Loucy (cell line): ENCODE measurements at regions not wholly inside any gene's neighbourhood (a gene's known extent, or its start where the extent isn't known, plus 50 kb on each side); places are given as distances from the start of the nearest gene placed in this dataset.
A peak's percentile ranks its signal among the peaks of the same experiment; 100 is the strongest.

Experiments
- H2AFZ ChIP-seq: fragments of 200-600 bp; sonication (generic); 2 replicates; pipeline ENCODE4 v1.6.0; 2016; ENCODE audit warnings: antibody characterized with exemption, mild to moderate bottlenecking, low read length, moderate library complexity
- H3F3A ChIP-seq: fragments of 200-600 bp; 2 replicates; pipeline ENCODE4 v1.6.0; 2016; ENCODE audit warnings: antibody characterized with exemption, low read depth, mild to moderate bottlenecking
- H3K27me3 ChIP-seq: fragments of 200-600 bp; sonication (generic); 2 replicates; pipeline ENCODE4 v1.6.1; 2014; ENCODE audit warnings: low read length, mild to moderate bottlenecking; ENCODE audit not compliant: insufficient read depth, poor library complexity, severe bottlenecking
- H3K36me3 ChIP-seq: fragments of 200-600 bp; sonication (generic); 2 replicates; pipeline ENCODE4 v1.6.1; 2016; ENCODE audit warnings: low read length; ENCODE audit not compliant: insufficient read depth
- H3K4me1 ChIP-seq: fragments of 200-600 bp; sonication (generic); 2 replicates; pipeline ENCODE4 v1.5.1; 2014; ENCODE audit warnings: low read length, mild to moderate bottlenecking; ENCODE audit not compliant: insufficient read depth, poor library complexity, severe bottlenecking
- H3K4me2 ChIP-seq: fragments of 200-600 bp; sonication (generic); 2 replicates; pipeline ENCODE4 v1.6.0; 2014; ENCODE audit warnings: antibody characterized with exemption, low read length, low read depth, mild to moderate bottlenecking; ENCODE audit not compliant: poor library complexity, severe bottlenecking
- H3K4me3 ChIP-seq: fragments of 200-600 bp; sonication (generic); 2 replicates; pipeline ENCODE4 v1.5.1; 2014; ENCODE audit warnings: low read length, mild to moderate bottlenecking, mixed read lengths; ENCODE audit not compliant: poor library complexity, severe bottlenecking
- H3K79me2 ChIP-seq: fragments of 200-600 bp; sonication (generic); 2 replicates; pipeline ENCODE4 v1.6.1; 2014; ENCODE audit warnings: low read length; ENCODE audit not compliant: insufficient read depth
- H3K9ac ChIP-seq: fragments of 200-600 bp; sonication (generic); 2 replicates; pipeline ENCODE4 v1.6.0; 2014; ENCODE audit warnings: mild to moderate bottlenecking, low read depth, low read length, moderate library complexity; ENCODE audit not compliant: poor library complexity, severe bottlenecking
- H3K9me2 ChIP-seq: fragments of 200-600 bp; sonication (generic); replicated peaks from 2 replicates; pipeline ENCODE4 v1.6.1; 2016; ENCODE audit warnings: low read depth, low read length, mixed read lengths
- H3K9me3 ChIP-seq: fragments of 200-600 bp; sonication (generic); 2 replicates; pipeline ENCODE4 v1.6.1; 2014; ENCODE audit warnings: mild to moderate bottlenecking, antibody characterized with exemption, low read length, low read depth; ENCODE audit not compliant: insufficient read depth
- H4K20me1 ChIP-seq: fragments of 200-600 bp; sonication (generic); 2 replicates; pipeline ENCODE4 v1.6.0; 2014; ENCODE audit warnings: antibody characterized with exemption, low read length, mild to moderate bottlenecking; ENCODE audit not compliant: insufficient read depth, poor library complexity, severe bottlenecking
- EZH2phosphoT487 ChIP-seq: fragments of 200-600 bp; IDR thresholded peaks from 2 replicates; pipeline ENCODE4 v1.6.1; 2018; ENCODE audit warnings: antibody characterized with exemption, mild to moderate bottlenecking, moderate library complexity, borderline replicate concordance
- TF ChIP-seq, protein P1 (sequence below): fragments of 200-600 bp; sonication (generic); conservative IDR thresholded peaks from 2 replicates; pipeline ENCODE4 v1.5.1; 2014; ENCODE audit warnings: mild to moderate bottlenecking, antibody characterized with exemption, low read length

DNA sequence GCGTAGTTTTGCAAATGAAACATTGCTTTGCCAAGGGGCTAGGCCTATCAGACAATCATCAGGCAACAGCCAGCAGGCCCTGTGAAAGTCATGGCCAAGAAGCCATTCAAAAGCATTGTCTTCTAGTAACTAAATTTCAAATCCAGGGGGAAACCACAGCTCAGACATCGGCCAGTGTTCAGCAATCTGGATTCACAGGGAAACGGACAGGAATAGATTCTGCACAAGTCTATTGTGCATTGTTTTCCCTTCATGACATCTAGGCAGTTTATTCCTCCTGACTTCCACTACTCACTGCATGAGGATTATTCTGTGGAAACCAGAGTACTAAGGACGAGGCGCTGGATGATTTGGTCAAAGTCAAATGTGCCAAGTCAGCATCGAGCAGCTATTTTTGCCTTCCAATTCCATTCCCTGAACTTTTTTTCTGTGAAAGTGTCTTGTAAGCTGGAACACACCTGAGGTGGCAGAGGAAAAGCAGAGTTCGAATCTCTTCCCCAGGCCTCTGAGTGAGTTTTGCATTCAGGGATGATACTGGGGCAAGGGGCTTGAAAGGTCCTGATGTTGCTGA is 75.4 kb downstream of the VCPKMT start:
- peak overlapping the region; percentile 4 for H3K9ac ChIP-seq
- H3K4me1 ChIP-seq = peaks cover 57% of the 10 kb centered on the region
- no peaks in the 10 kb centered on the region for H4K20me1 ChIP-seq
- H3K4me2 ChIP-seq = peak overlapping the region; percentile 75
- H3K4me3 ChIP-seq = peak overlapping the region; percentile 27
- 0 out of 2 replicates have a peak overlapping the region, but pooled peaks have one; percentile 15 for H2AFZ ChIP-seq
- H3K27me3 ChIP-seq = no peaks in the 10 kb centered on the region
- no peak for TF ChIP-seq EZH2phosphoT487
- TF ChIP-seq, protein P1, sequence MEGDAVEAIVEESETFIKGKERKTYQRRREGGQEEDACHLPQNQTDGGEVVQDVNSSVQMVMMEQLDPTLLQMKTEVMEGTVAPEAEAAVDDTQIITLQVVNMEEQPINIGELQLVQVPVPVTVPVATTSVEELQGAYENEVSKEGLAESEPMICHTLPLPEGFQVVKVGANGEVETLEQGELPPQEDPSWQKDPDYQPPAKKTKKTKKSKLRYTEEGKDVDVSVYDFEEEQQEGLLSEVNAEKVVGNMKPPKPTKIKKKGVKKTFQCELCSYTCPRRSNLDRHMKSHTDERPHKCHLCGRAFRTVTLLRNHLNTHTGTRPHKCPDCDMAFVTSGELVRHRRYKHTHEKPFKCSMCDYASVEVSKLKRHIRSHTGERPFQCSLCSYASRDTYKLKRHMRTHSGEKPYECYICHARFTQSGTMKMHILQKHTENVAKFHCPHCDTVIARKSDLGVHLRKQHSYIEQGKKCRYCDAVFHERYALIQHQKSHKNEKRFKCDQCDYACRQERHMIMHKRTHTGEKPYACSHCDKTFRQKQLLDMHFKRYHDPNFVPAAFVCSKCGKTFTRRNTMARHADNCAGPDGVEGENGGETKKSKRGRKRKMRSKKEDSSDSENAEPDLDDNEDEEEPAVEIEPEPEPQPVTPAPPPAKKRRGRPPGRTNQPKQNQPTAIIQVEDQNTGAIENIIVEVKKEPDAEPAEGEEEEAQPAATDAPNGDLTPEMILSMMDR = no peak
- H3K36me3 ChIP-seq = no peaks in the 10 kb centered on the region
- no peaks in the 10 kb centered on the region; the same call in 1 of the 2 replicates for H3F3A ChIP-seq
- H3K79me2 ChIP-seq = no peaks in the 10 kb centered on the region
- no peaks in the 10 kb centered on the region for H3K9me3 ChIP-seq
- no peaks in the 10 kb centered on the region for H3K9me2 ChIP-seq

DNA sequence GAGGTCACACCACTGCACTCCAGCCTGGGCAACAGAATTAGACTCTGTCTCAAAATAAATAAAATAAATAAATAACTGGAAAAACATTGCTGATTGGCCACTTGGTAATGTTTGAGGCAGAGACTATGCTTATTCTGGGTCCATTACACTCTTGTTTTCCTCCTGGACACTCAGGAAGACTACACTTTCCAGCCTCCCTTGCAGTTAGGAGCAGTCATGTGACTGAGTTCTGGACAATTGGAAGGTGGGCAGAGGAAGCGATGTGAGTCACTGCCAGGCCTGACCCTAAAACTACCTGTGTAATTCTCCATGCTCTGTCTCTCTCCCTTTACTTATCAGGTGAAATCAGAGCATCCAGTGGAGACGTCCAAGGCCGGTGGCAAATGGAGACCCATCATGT is 74.4 kb downstream of the VCPKMT start:
- H3K27me3 ChIP-seq = no peaks in the 10 kb centered on the region
- no peak overlapping the region for H3K4me2 ChIP-seq
- H4K20me1 ChIP-seq = no peaks in the 10 kb centered on the region
- H3K9me2 ChIP-seq = no peaks in the 10 kb centered on the region
- TF ChIP-seq EZH2phosphoT487 = no peak
- TF ChIP-seq, protein P1 = no peak
- H3K79me2 ChIP-seq = no peaks in the 10 kb centered on the region
- H3K4me1 ChIP-seq = peaks cover 58% of the 10 kb centered on the region
- no peak overlapping the region for H3K9ac ChIP-seq
- no peak overlapping the region for H3K4me3 ChIP-seq
- no peaks in the 10 kb centered on the region for H3K36me3 ChIP-seq
- H3F3A ChIP-seq = no peaks in the 10 kb centered on the region; the same call in 1 of the 2 replicates
- no peak overlapping the region for H2AFZ ChIP-seq
- H3K9me3 ChIP-seq = no peaks in the 10 kb centered on the region

DNA sequence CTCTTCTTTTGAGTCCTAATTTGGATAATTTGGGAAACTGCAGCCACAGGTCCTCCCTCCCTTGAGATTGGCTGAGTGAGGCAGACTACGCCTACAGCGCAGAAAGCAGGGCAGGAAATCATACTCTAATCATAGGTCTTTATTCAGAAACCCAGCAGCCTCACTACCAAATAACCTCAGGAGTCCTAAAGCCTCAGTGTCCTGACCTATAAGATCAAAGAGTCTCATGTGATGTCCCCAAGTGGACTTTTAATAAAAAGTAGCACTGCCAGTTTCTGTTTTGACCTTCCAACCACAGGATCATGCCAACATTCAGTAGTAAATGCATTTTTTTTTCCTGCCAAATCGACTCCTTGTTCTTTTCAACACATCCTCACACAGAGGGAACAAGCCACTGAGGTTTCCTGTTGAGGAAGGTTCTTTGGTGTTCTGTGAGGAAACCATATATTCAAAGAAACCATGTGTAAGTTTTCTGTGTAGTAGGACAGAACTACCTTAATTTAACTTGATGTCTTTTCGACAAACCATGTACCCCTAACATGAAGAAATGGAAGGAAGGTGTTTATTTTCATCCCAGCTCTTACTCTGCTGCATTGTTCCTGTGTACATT is 72.2 kb downstream of the VCPKMT start:
- Histone ChIP-seq H3K4me1 (peaks cover 57% of the 10 kb centered on the region), H3K27me3 (no peaks in the 10 kb centered on the region), H3K9ac (peak overlapping the region; percentile 59), H3K4me2 (peak overlapping the region; percentile 49), H3K36me3 (no peaks in the 10 kb centered on the region), H3K9me2 (no peaks in the 10 kb centered on the region), H3K79me2 (no peaks in the 10 kb centered on the region), H3K4me3 (peak overlapping the region; percentile 19), H3K9me3 (no peaks in the 10 kb centered on the region), H3F3A (no peaks in the 10 kb centered on the region; the same call in 1 of the 2 replicates), H4K20me1 (no peaks in the 10 kb centered on the region), H2AFZ (peak overlapping the region; percentile 41)
- TF ChIP-seq, protein P1 = no peak
- no peak for TF ChIP-seq EZH2phosphoT487
